ENCODE measurements at regions not wholly inside any gene's neighbourhood (a gene's known extent, or its start where the extent isn't known, plus 50 kb on each side); places are given as distances from the start of the nearest gene placed in this dataset.

DNA sequence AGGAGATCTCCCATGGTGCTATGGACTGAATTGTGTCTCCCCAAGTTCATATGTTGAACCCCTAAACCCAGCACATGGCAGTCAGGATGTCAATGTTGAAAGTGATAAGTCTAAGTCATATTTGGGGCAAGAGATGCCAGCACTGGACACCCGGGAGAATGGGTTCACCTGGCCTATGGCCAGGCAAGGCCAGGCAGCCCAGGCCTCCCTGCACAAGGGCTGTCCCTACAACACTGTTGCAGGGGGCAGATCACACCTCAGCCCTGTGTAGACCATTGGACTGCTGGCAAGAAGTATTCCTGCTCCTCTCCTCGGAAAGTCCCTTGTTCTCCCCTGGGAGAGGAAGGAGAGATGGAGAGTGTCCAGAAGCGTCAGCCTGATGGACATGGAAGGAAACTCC is 240.5 kb downstream of the GADD45G start (continued):
- no peak for TF ChIP-seq SP2 (IDR thresholded peaks at IDR 0.05; ENCODE audit: low read length)
- no peak for TF ChIP-seq TAF7 (optimal IDR thresholded peaks at IDR 0.05; ENCODE audit: borderline replicate concordance, low read depth, low read length)
- no peak for TF ChIP-seq KDM4A (IDR thresholded peaks at IDR 0.05; ENCODE audit: low read depth, low read length, severe bottlenecking)
- no peak for TF ChIP-seq KDM1A (IDR thresholded peaks at IDR 0.05; ENCODE audit: borderline replicate concordance, low read length)

Data from H1 (cell line).